ENCODE measurements at regions not wholly inside any gene's neighbourhood (a gene's known extent, or its start where the extent isn't known, plus 50 kb on each side); places are given as distances from the start of the nearest gene placed in this dataset.
"Not testable (repeated sequence)": the region's sequence is repeated elsewhere in the genome, so short reads cannot be mapped to it uniquely, and the experiment has no call there.

GRCh38 chr5:116751684-116752083, 177.1 kb upstream of the SEMA6A start:
- no peak for DNase-seq

- no peak for DNase-seq
These were observed 176.3 kb upstream of the SEMA6A start for GRCh38 chr5:116750631-116751580.

- no peak for DNase-seq
These were observed 173.3 kb upstream of the SEMA6A start for GRCh38 chr5:116747881-116748280.

GRCh38 chr5:116746668-116747067, 172.0 kb upstream of the SEMA6A start:
- DNase-seq, result no peak

GRCh38 chr5:116740771-116741170, 166.1 kb upstream of the SEMA6A start:
- DNase-seq, result no peak

- no peak for DNase-seq
These were observed 164.9 kb upstream of the SEMA6A start for GRCh38 chr5:116739571-116739970.

GRCh38 chr5:116738615-116739261, 164.1 kb upstream of the SEMA6A start:
- no peak for DNase-seq

- no peak for DNase-seq
These were observed 163.6 kb upstream of the SEMA6A start for GRCh38 chr5:116738239-116738614.

GRCh38 chr5:116736671-116737070, 162.0 kb upstream of the SEMA6A start:
- no peak for DNase-seq

GRCh38 chr5:116733991-116734975, 159.7 kb upstream of the SEMA6A start:
- DNase-seq, result no peak

- no peak for DNase-seq
These were observed 158.0 kb upstream of the SEMA6A start for GRCh38 chr5:116732591-116732990.

GRCh38 chr5:116731432-116731831, 156.8 kb upstream of the SEMA6A start:
- DNase-seq, result no peak

GRCh38 chr5:116730706-116731105, 156.1 kb upstream of the SEMA6A start:
- DNase-seq, result no peak

- no peak for DNase-seq
These were observed 155.6 kb upstream of the SEMA6A start for GRCh38 chr5:116730185-116730584.

GRCh38 chr5:116727248-116727647, 152.6 kb upstream of the SEMA6A start:
- DNase-seq, result no peak

- DNase-seq, result not testable (repeated sequence)
These were observed 151.6 kb upstream of the SEMA6A start for GRCh38 chr5:116726180-116726579.

GRCh38 chr5:116724971-116725370, 150.3 kb upstream of the SEMA6A start:
- DNase-seq, result no peak

- no peak for DNase-seq
These were observed 148.0 kb upstream of the SEMA6A start for GRCh38 chr5:116722651-116723050.

- DNase-seq, result peak; percentile 58
These were observed 144.5 kb upstream of the SEMA6A start for GRCh38 chr5:116719106-116719505.

- no peak for DNase-seq
These were observed 143.7 kb upstream of the SEMA6A start for GRCh38 chr5:116718317-116718716.

- no peak for DNase-seq
These were observed 134.5 kb upstream of the SEMA6A start for GRCh38 chr5:116709082-116709481.

GRCh38 chr5:116705121-116705519, 130.5 kb upstream of the SEMA6A start:
- not testable (repeated sequence) for DNase-seq

GRCh38 chr5:116703941-116704340, 129.3 kb upstream of the SEMA6A start:
- DNase-seq, result no peak

All from hematopoietic multipotent progenitor cell treated with erythropoietin and hydrocortisone succinate and interleukin-3 and kit ligand, for 6 days (in vitro differentiated cells).